IMR-90 (cell line): ENCODE measurements at regions not wholly inside any gene's neighbourhood (a gene's known extent, or its start where the extent isn't known, plus 50 kb on each side); places are given as distances from the start of the nearest gene placed in this dataset.

Source experiments
- ATAC-seq: fragments of 200-7000 bp; cut with Tn5 transposase; 2 replicates; pipeline ENCODE4 v1.9.1; 2020; ENCODE audit warnings: low read depth, mild to moderate bottlenecking, moderate library complexity
- BruUV-seq: library from RNA; stranded (reverse); fragments of 400-500 nt; replicated peaks from 2 replicates; lab custom pipeline; 2021; lab: Mats Ljungman, UMichigan
- CTCF ChIA-PET: fragments of 300-600 bp; formaldehyde crosslinking; extraction: SDS; loops from one replicate; lab custom pipeline; 2021; ENCODE audit warnings: antibody characterized with exemption; lab: Yijun Ruan, JAX
- POLR2A ChIA-PET: fragments of 300-600 bp; sonication (Branson Sonifier 250); formaldehyde crosslinking; loops from one replicate; lab custom pipeline; 2022; ENCODE audit warnings: antibody characterized with exemption; ENCODE audit not compliant: unreplicated experiment; lab: Charles Lee
- DNase-seq: peaks from one replicate; pipeline ENCODE4 v3.0.0; 2013
- H2AFZ ChIP-seq: replicated peaks from 2 replicates; pipeline ENCODE3; 2013; ENCODE audit warnings: low read length, mild to moderate bottlenecking; ENCODE audit not compliant: poor library complexity
- H2AK5ac ChIP-seq: 2 replicates; pipeline ENCODE4 v1.6.1; 2013; ENCODE audit warnings: low read depth, low read length, inconsistent platforms
- H2AK9ac ChIP-seq: replicated peaks from 2 replicates; pipeline ENCODE3; 2013; ENCODE audit warnings: mild to moderate bottlenecking, low read depth, low read length, moderate library complexity; ENCODE audit not compliant: poor library complexity
- H2BK120ac ChIP-seq: 2 replicates; pipeline ENCODE4 v1.6.1; 2013; ENCODE audit warnings: low read depth, low read length, inconsistent platforms
- H2BK15ac ChIP-seq: 3 replicates; pipeline ENCODE4 v1.6.1; 2013; ENCODE audit warnings: low read depth, low read length, inconsistent platforms
- H2BK20ac ChIP-seq: 2 replicates; pipeline ENCODE4 v1.6.1; 2013; ENCODE audit warnings: low read depth, mild to moderate bottlenecking, inconsistent platforms, low read length, moderate library complexity
- H2BK5ac ChIP-seq: 2 replicates; pipeline ENCODE4 v1.6.1; 2013; ENCODE audit warnings: mild to moderate bottlenecking, low read depth, low read length, inconsistent platforms; ENCODE audit not compliant: poor library complexity, severe bottlenecking
- H3K14ac ChIP-seq: replicated peaks from 2 replicates; pipeline ENCODE4 v1.6.1; 2013; ENCODE audit warnings: low read depth, low read length, inconsistent platforms
- H3K18ac ChIP-seq: 2 replicates; pipeline ENCODE4 v1.6.1; 2013; ENCODE audit warnings: low read depth, low read length, control low read depth
- H3K23ac ChIP-seq: 2 replicates; pipeline ENCODE4 v1.6.1; 2013; ENCODE audit warnings: low read depth, low read length, inconsistent platforms
- H3K27ac ChIP-seq: 2 replicates; pipeline ENCODE4 v1.5.1; 2013; ENCODE audit warnings: mild to moderate bottlenecking, control low read depth, low read length; ENCODE audit not compliant: insufficient read depth
- H3K27me3 ChIP-seq: 2 replicates; pipeline ENCODE4 v1.6.1; 2013; ENCODE audit warnings: low read length; ENCODE audit not compliant: control insufficient read depth, insufficient read depth
- H3K36me3 ChIP-seq: 2 replicates; pipeline ENCODE4 v1.6.1; 2013; ENCODE audit warnings: low read length, mixed read lengths; ENCODE audit not compliant: control insufficient read depth, insufficient read depth
- H3K4ac ChIP-seq: 2 replicates; pipeline ENCODE4 v1.6.1; 2013; ENCODE audit warnings: low read depth, low read length, inconsistent platforms
- H3K4me1 ChIP-seq: 2 replicates; pipeline ENCODE4 v1.6.1; 2013; ENCODE audit warnings: low read length, mixed read lengths; ENCODE audit not compliant: control insufficient read depth, insufficient read depth
- H3K4me2 ChIP-seq: 2 replicates; pipeline ENCODE4 v1.6.1; 2013; ENCODE audit warnings: low read depth, mild to moderate bottlenecking, control low read depth, low read length, moderate library complexity
- H3K4me3 ChIP-seq: 2 replicates; pipeline ENCODE4 v1.5.1; 2013; ENCODE audit warnings: low read depth, mild to moderate bottlenecking, control low read depth, low read length, moderate library complexity; ENCODE audit not compliant: insufficient read depth
- H3K56ac ChIP-seq: 2 replicates; pipeline ENCODE4 v1.6.1; 2013; ENCODE audit warnings: low read length, inconsistent platforms; ENCODE audit not compliant: insufficient read depth; ENCODE audit errors: extremely low read depth
- H3K79me1 ChIP-seq, 2 experiments: 2 replicates each; pipeline ENCODE4 v1.6.1; 2013; ENCODE audit warnings: low read length in 2 of 2, inconsistent platforms in 1 of 2, low read depth in 1 of 2
- H3K9ac ChIP-seq: 2 replicates; pipeline ENCODE4 v1.6.1; 2013; ENCODE audit warnings: low read depth, low read length, control low read depth
- H3K9me1 ChIP-seq: 2 replicates; pipeline ENCODE4 v1.6.1; 2013; ENCODE audit warnings: low read length, inconsistent platforms; ENCODE audit not compliant: insufficient read depth
- H3K9me3 ChIP-seq: 2 replicates; pipeline ENCODE4 v1.6.1; 2013; ENCODE audit warnings: low read length; ENCODE audit not compliant: control insufficient read depth, insufficient read depth
- H4K20me1 ChIP-seq: 2 replicates; pipeline ENCODE4 v1.6.1; 2013; ENCODE audit warnings: low read length, inconsistent platforms; ENCODE audit not compliant: insufficient read depth
- H4K5ac ChIP-seq: 2 replicates; pipeline ENCODE4 v1.6.1; 2013; ENCODE audit warnings: mild to moderate bottlenecking, low read depth, low read length, control low read depth
- H4K8ac ChIP-seq, 2 experiments: 2 replicates each; pipeline ENCODE4 v1.6.1; 2013; ENCODE audit warnings: low read depth in 2 of 2, low read length in 2 of 2, control low read depth in 1 of 2, inconsistent platforms in 1 of 2
- H4K91ac ChIP-seq: 2 replicates; pipeline ENCODE4 v1.6.1; 2013; ENCODE audit warnings: low read depth, low read length, inconsistent platforms; ENCODE audit not compliant: insufficient read depth
- CHD1 ChIP-seq: IDR thresholded peaks from 2 replicates; pipeline ENCODE4 v1.6.1; 2012; ENCODE audit warnings: low read depth, low read length, improper control_type of control experiment
- WGBS, 2 experiments: methylation state at CpG; one replicate each; pipeline versions ENCODE4 v1.1.5 to v1.1.7; 2013; ENCODE audit warnings: missing lambda C conversion rate in 2 of 2; ENCODE audit not compliant: insufficient read length in 1 of 2; ENCODE audit errors: extremely low coverage in 2 of 2; 5-methylcytosine and 5-hydroxymethylcytosine counted together
- dilution Hi-C: fragments of 300-500 bp; cut with HindIII; formaldehyde crosslinking; loops from one replicate; pipeline ENCODE4 v1.14.3; 2018; ENCODE audit warnings: low sequenced_read_pairs; ENCODE audit not compliant: unreplicated experiment
- in situ Hi-C: fragments of 300-500 bp; cut with MboI; formaldehyde crosslinking; loops from 3 replicates; pipeline ENCODE4 v1.14.3; 2019; ENCODE audit warnings: low sequenced_read_pairs, inconsistent platforms, mixed read lengths
- intact Hi-C: fragments of 100-400 bp; cut with micrococcal nuclease; formaldehyde crosslinking; loops from 2 replicates; pipeline ENCODE4 v1.10.0; 2022

DNA sequence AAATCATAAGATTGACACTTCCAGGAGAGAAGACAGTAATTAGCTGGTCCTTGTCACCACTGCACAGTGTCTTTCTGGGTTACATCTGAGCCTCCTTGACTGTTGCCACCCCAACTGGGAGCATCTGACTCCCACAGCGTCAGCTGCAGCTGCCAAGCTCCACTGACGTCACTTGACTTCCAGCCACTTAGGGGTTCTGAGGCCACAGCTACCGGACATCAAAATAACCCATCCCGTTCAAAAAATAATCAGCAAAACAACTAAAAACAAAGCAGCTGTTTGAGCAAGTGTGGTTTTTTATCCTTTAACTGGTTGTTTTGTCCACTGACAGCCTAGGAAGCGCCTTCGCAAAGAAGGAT, 206.5 kb upstream of the AGAP1 start:
- Histone ChIP-seq H3K4ac (no peak overlapping the region), H2BK20ac (no peak overlapping the region), H3K18ac (no peak overlapping the region), H3K23ac (no peak overlapping the region), H3K27ac (no peak overlapping the region), H3K9ac (no peak overlapping the region), H3K79me1 (no peaks in the 10 kb centered on the region), H3K9me1 (no peaks in the 10 kb centered on the region), H3K14ac (no peak overlapping the region), H3K4me3 (no peak overlapping the region), H2AFZ (no peak overlapping the region), H3K9me3 (peaks cover 2% of the 10 kb centered on the region; the same call in 1 of the 2 replicates), H3K27me3 (peaks cover 21% of the 10 kb centered on the region), H3K36me3 (no peaks in the 10 kb centered on the region), H3K56ac (no peak overlapping the region), H4K8ac (no peak overlapping the region), H4K91ac (no peak overlapping the region), H4K20me1 (no peaks in the 10 kb centered on the region), H2BK5ac (no peak overlapping the region), H2BK15ac (no peak overlapping the region), H2AK9ac (no peak overlapping the region), H3K4me2 (no peak overlapping the region), H4K5ac (no peak overlapping the region), H2BK120ac (no peak overlapping the region), H2AK5ac (no peak overlapping the region), H3K4me1 (no peaks in the 10 kb centered on the region)
- CTCF ChIA-PET: interaction anchor here (1.1 kb wide), 1 partner anchor 54 kb away, joined by 3 read pairs; no protein-coding TSS in a partner anchor
- no peak for TF ChIP-seq CHD1
- POLR2A ChIA-PET: interaction anchor here (0.5 kb wide), 1 partner anchor 155 kb away, joined by 15 read pairs; no protein-coding TSS in a partner anchor
- WGBS, 2 experiments: no CpG with 5 or more reads among the region's 6 CpGs
- peak; percentile 42; the same call in 1 of the 2 replicates for ATAC-seq
- BruUV-seq: no TSS peak
- DNase-seq: peak; percentile 10
- intact Hi-C loops: no loop called here
- in situ Hi-C loops: no loop called here
- dilution Hi-C loops: no loop called here
